ENCODE measurements at regions not wholly inside any gene's neighbourhood (a gene's known extent, or its start where the extent isn't known, plus 50 kb on each side); places are given as distances from the start of the nearest gene placed in this dataset.

- Mint-ChIP-seq H3K4me3 (no peak overlapping the region), H3K27ac (no peak overlapping the region), H3K36me3 (ENCODE audit: low read depth) (no peaks in the 10 kb centered on the region), H3K9me3 (no peaks in the 10 kb centered on the region), H3K4me1 (ENCODE audit: low read depth) (peaks cover 11% of the 10 kb centered on the region), H3K27me3 (no peaks in the 10 kb centered on the region)
- no peaks in the 10 kb centered on the region for H3K36me3 ChIP-seq (ENCODE audit: insufficient read depth, low read length)
- no peaks in the 10 kb centered on the region for H3K9me3 ChIP-seq (ENCODE audit: control insufficient read depth in 1 of 2, insufficient read depth in 1 of 2, low read length in 2 of 2)
- no peaks in the 10 kb centered on the region for H3K27me3 ChIP-seq (ENCODE audit: control insufficient read depth in 1 of 2, insufficient read depth in 2 of 2, low read length in 2 of 2)
- DNase-seq, result no peak
- H3K4me1 ChIP-seq (ENCODE audit: insufficient read depth, low read length), result peaks cover 11% of the 10 kb centered on the region
- intact Hi-C loops (cut with DNase I, micrococcal nuclease), result no loop called here
- CTCF ChIA-PET, result no interaction called here
- no peak overlapping the region for H3K27ac ChIP-seq (ENCODE audit: low read depth in 1 of 2, low read length in 2 of 2)
- POLR2A ChIA-PET, result no interaction called here
- no peak overlapping the region for H3K4me3 ChIP-seq (ENCODE audit: low read length)
- TF ChIP-seq CTCF (IDR thresholded peaks at IDR 0.05), result no peak
- no peak for ATAC-seq (ENCODE audit: poor library complexity)
These were observed 96.6 kb upstream of the TMEM45B start for GRCh38 chr11:129719037-129719436.

GRCh38 chr11:129720156-129720555, 95.5 kb upstream of the TMEM45B start:
- Mint-ChIP-seq H3K36me3 (ENCODE audit: low read depth) (no peaks in the 10 kb centered on the region), H3K9me3 (no peaks in the 10 kb centered on the region), H3K4me3 (no peak overlapping the region), H3K4me1 (ENCODE audit: low read depth) (peaks cover 11% of the 10 kb centered on the region), H3K27ac (no peak overlapping the region), H3K27me3 (no peaks in the 10 kb centered on the region)
- no peak for TF ChIP-seq CTCF (IDR thresholded peaks at IDR 0.05)
- Histone ChIP-seq H3K4me3 (ENCODE audit: low read length) (no peak overlapping the region), H3K9me3 (ENCODE audit: control insufficient read depth in 1 of 2, insufficient read depth in 1 of 2, low read length in 2 of 2) (no peaks in the 10 kb centered on the region), H3K36me3 (ENCODE audit: insufficient read depth, low read length) (no peaks in the 10 kb centered on the region), H3K4me1 (ENCODE audit: insufficient read depth, low read length) (peaks cover 11% of the 10 kb centered on the region), H3K27me3 (ENCODE audit: control insufficient read depth in 1 of 2, insufficient read depth in 2 of 2, low read length in 2 of 2) (no peaks in the 10 kb centered on the region), H3K27ac (ENCODE audit: low read depth in 1 of 2, low read length in 2 of 2) (no peak overlapping the region)
- ChIA-PET POLR2A (no interaction called here), CTCF (no interaction called here)
- intact Hi-C loops (cut with DNase I, micrococcal nuclease), result no loop called here
- ATAC-seq (ENCODE audit: poor library complexity) (no peak), DNase-seq (no peak)

- Histone ChIP-seq H3K27ac (ENCODE audit: low read depth in 1 of 2, low read length in 2 of 2) (no peak overlapping the region), H3K9me3 (ENCODE audit: control insufficient read depth in 1 of 2, insufficient read depth in 1 of 2, low read length in 2 of 2) (no peaks in the 10 kb centered on the region), H3K36me3 (ENCODE audit: insufficient read depth, low read length) (no peaks in the 10 kb centered on the region), H3K4me1 (ENCODE audit: insufficient read depth, low read length) (peaks cover 11% of the 10 kb centered on the region), H3K27me3 (ENCODE audit: control insufficient read depth in 1 of 2, insufficient read depth in 2 of 2, low read length in 2 of 2) (no peaks in the 10 kb centered on the region), H3K4me3 (ENCODE audit: low read length) (no peak overlapping the region)
- ATAC-seq (ENCODE audit: poor library complexity) (no peak), DNase-seq (no peak)
- peaks cover 11% of the 10 kb centered on the region for H3K4me1 Mint-ChIP-seq (ENCODE audit: low read depth)
- no peak for TF ChIP-seq CTCF (IDR thresholded peaks at IDR 0.05)
- no peaks in the 10 kb centered on the region for H3K36me3 Mint-ChIP-seq (ENCODE audit: low read depth)
- H3K4me3 Mint-ChIP-seq, result no peak overlapping the region
- ChIA-PET CTCF (no interaction called here), POLR2A (no interaction called here)
- no peaks in the 10 kb centered on the region for H3K9me3 Mint-ChIP-seq
- H3K27ac Mint-ChIP-seq, result no peak overlapping the region
- no peaks in the 10 kb centered on the region for H3K27me3 Mint-ChIP-seq
- intact Hi-C loops (cut with DNase I, micrococcal nuclease), result no loop called here
These were observed 94.7 kb upstream of the TMEM45B start for GRCh38 chr11:129720994-129721393.

Measured in CD4-positive, alpha-beta T cell (primary cell).